ENCODE measurements at regions not wholly inside any gene's neighbourhood (a gene's known extent, or its start where the extent isn't known, plus 50 kb on each side); places are given as distances from the start of the nearest gene placed in this dataset.
"Not testable (repeated sequence)": the region's sequence is repeated elsewhere in the genome, so short reads cannot be mapped to it uniquely, and the experiment has no call there.

DNA sequence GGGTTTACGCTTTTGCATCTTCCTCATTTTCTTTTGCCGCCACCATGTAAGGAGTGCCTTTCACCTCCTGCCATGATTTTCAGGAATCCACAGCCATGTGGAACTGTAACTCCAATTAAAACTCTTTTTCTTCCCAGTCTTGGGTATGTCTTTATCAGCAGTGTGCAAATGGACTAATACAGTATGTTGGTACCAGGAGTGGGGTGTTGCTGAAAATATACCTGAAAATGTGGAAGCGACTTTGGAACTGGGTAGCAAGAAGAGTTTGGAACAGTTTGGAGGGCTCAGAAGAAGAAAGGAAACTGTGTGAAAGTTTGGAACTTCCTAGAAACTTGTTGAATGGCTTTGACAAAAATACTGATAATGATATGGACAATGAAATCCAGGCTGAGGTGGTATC is 983.9 kb upstream of the NDST4 start:
- TF ChIP-seq EZH2phosphoT487 (IDR thresholded peaks at IDR 0.05; ENCODE audit: borderline replicate concordance, low read length); EZH2 (IDR thresholded peaks at IDR 0.05; ENCODE audit: low read length, unreplicated experiment): not testable (repeated sequence)

All from PC-3 (cell line).